ENCODE measurements at regions not wholly inside any gene's neighbourhood (a gene's known extent, or its start where the extent isn't known, plus 50 kb on each side); places are given as distances from the start of the nearest gene placed in this dataset.

- DNase-seq = no peak
Observed at GRCh38 chr6:134374491-134375219, 56.7 kb upstream of the SGK1 start.

- DNase-seq = no peak
Observed at GRCh38 chr6:134373993-134374392, 56.1 kb upstream of the SGK1 start.

DNA sequence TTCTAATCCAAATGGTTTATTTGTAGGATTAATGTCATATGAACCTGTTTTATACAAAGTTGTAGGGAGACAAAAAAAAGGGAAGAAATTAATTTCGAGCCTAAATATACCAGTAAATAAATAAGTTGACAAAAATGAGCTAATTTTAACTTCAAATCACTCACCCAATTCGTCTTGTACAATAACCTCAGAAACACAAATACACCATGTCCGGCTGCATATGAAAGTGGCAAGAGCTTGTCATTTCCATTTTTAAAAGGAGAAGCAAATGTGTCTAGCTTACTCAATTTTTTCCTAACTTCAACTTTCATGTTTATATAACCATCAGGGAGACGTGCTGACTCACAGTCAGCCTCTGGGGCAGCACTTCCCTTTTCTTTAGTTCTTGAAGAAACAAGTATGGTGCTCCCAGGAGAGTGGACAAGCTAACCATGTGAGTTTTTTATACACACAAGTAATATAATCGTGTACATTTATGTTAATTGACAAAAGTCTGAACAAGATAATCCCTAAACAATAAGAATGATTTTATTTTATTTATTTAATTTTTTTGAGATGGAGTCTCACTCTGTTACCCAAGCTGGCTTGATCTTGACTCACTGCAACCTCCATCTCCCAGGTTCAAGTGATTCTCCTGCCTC is 55.5 kb upstream of the SGK1 start:
- no peak for DNase-seq

DNA sequence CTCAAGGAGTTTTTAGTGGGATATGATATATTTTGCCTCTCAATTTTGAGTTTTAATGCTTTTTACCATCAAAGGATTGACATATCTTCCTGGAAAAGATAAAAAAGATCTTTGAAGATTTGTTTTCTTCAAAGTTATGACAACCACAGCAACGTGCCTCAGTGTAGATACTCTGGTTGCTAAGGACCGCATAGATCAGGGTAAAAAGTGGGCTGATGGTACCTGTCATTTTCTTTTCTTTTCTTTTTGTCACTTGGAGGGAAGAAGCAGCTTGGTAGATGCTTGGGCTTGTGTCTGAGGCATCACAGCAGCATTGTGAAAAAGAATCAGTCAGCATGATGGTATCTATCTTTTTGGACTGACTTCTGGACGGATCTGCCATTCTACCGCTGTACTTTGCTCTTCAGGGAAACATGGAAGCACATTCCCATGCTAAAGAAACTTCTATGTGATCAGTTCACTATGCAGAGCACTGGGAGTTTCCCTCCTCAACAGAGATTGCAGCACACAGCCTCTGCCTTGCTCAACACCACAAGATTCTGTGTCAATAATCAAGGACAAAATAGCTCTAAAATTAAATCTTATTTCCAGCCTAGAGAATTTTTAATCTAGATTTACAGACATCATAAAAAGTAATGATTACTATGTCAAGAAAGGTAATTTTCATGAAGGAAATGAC is 54.8 kb upstream of the SGK1 start:
- DNase-seq = no peak

DNA sequence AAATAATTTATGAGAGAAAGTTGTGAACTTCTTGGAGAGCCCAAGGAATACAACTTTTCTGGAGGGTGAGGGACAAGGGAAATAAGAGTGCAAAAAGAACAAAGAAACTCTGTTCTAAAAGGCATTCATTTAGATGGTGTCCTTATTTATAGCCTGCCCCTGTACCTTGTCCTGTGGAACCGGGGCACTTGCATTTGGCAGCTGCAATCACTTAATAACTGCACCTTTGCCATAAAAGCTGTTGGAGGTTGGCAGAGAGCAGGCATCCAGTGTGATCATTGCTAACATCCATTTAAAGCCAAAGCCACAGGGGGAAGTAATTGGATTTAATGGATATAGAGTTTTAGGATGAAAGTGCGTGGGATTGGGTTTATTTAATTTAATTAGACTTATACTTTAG is 50.8 kb upstream of the SGK1 start:
- no peak for DNase-seq
